Caki2 (cell line): ENCODE measurements at regions not wholly inside any gene's neighbourhood (a gene's known extent, or its start where the extent isn't known, plus 50 kb on each side); places are given as distances from the start of the nearest gene placed in this dataset.

Source experiments
- DNase-seq: peaks from one replicate; pipeline ENCODE4 v3.0.0-alpha.2; 2015; ENCODE audit warnings: low read depth
- in situ Hi-C: cut with HindIII; loops from 2 replicates; pipeline ENCODE4 v1.10.0; 2016; ENCODE audit warnings: low sequenced_read_pairs, low pct_unique_long_range_greater_than_20kb, mixed read lengths

DNA sequence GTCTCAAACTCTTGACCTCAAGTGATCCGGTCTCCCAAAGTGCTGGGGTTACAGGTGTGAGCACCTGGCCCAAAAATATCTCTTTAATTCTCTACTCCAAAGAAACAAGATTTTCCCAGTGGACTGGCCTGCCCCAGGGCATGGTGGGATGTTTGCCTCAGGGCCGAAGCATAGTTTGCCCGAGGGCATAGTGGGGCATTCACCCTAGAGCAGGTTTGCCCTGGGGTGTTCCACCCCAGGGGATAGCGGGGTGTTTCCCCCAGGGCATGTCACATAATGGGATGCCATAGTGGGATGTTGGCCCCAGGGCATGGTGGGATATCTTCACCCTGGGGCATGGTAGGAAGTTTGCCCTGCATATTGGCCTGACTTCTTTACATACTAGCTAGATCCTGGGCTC lies 97.2 kb downstream of the VEGFA start:
- in situ Hi-C loops, result no loop called here
- DNase-seq, result no peak

- in situ Hi-C loops, result no loop called here
- no peak for DNase-seq
These were observed 96.1 kb downstream of the VEGFA start for GRCh38 chr6:43865932-43866645.

DNA sequence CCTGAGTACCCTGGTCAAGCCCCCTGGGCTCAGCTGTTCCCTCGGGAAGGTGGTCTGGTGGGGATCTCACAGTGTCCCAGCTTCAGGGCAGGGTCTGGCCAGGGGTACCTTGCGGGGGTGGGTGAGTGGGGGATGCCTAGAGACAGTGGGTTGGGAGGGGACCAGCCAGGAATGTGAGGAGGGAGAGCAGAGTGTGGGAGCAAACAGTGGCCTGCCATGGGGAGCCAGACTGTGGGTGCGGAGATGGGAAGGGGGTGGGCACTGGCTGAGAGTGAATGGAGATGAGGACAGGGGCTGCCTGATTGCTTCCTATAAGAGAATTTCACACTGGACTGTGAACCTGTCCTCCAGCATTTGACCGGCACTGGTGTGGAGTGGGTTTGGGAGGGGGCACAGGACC lies 95.1 kb downstream of the VEGFA start:
- in situ Hi-C loops, result no loop called here
- DNase-seq, result no peak

GRCh38 chr6:43862925-43863324 lies 92.9 kb downstream of the VEGFA start:
- DNase-seq, result no peak
- in situ Hi-C loops, result no loop called here

- no peak for DNase-seq
- in situ Hi-C loops, result no loop called here
These were observed 91.3 kb downstream of the VEGFA start for GRCh38 chr6:43861212-43861894.

GRCh38 chr6:43860285-43860684 lies 90.3 kb downstream of the VEGFA start:
- no peak for DNase-seq
- in situ Hi-C loops, result no loop called here

GRCh38 chr6:43859213-43859612 lies 89.2 kb downstream of the VEGFA start:
- no peak for DNase-seq
- in situ Hi-C loops, result no loop called here

- DNase-seq, result no peak
- in situ Hi-C loops, result no loop called here
These were observed 88.4 kb downstream of the VEGFA start for GRCh38 chr6:43858161-43859153.

- in situ Hi-C loops, result no loop called here
- peak; percentile 50 for DNase-seq
These were observed 86.2 kb downstream of the VEGFA start for GRCh38 chr6:43856005-43856765.

GRCh38 chr6:43855247-43855646 lies 85.2 kb downstream of the VEGFA start:
- in situ Hi-C loops, result no loop called here
- no peak for DNase-seq

DNA sequence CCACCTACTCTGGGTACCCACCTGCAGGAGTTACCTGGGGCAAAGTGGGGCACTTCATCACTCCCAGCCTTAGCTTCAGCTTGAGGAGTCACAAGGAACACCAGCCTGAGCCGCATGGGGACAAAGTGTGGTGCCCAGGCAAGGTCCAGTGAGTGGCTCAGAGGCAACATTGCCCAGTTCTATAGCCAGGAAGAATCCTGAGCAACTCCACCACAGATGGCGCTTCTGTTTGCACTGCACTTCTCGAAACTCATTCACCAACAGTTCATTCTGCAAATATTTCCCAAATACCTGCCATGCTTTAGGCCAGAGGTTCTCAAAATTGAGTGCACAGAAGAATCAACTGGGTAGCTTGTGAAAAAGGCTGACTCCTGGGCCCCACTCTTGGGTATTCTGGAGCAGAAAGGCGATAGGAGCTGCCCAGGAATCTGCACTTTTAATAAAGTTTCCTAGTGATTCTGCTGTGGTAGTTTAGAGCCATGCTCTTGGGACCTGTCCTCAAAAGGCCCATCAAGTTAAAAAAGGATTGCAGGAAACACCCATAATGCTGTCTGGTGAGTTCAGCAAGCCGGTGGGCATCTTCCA lies 83.1 kb downstream of the VEGFA start:
- DNase-seq, result no peak
- in situ Hi-C loops, result no loop called here

DNA sequence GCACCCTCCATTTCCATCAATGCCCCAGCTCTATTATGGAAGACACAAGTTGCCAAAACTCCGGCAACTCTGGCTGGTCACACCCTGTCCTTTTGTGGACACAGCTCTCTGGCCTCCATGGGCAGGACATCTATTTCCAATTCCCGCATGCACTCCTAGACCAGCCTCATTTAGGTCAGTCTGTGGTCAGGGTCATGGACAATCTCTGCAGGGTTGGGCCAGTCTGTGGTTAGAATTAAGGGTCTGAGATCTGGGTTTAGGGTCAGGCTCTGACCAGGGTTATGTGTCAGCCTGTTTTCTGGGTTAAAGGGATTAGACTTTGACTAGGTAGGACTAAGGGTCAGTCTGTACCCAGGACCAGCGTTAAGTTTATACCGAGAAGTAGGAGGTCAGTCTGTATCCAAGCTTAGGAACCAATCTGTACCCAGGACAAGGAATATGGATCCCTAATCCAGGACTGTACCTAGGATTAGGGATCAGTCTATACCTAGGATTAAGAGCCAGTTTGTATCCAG lies 82.4 kb downstream of the VEGFA start:
- no peak for DNase-seq
- in situ Hi-C loops, result no loop called here

GRCh38 chr6:43851204-43851865 lies 81.3 kb downstream of the VEGFA start:
- no peak for DNase-seq
- in situ Hi-C loops, result no loop called here

DNA sequence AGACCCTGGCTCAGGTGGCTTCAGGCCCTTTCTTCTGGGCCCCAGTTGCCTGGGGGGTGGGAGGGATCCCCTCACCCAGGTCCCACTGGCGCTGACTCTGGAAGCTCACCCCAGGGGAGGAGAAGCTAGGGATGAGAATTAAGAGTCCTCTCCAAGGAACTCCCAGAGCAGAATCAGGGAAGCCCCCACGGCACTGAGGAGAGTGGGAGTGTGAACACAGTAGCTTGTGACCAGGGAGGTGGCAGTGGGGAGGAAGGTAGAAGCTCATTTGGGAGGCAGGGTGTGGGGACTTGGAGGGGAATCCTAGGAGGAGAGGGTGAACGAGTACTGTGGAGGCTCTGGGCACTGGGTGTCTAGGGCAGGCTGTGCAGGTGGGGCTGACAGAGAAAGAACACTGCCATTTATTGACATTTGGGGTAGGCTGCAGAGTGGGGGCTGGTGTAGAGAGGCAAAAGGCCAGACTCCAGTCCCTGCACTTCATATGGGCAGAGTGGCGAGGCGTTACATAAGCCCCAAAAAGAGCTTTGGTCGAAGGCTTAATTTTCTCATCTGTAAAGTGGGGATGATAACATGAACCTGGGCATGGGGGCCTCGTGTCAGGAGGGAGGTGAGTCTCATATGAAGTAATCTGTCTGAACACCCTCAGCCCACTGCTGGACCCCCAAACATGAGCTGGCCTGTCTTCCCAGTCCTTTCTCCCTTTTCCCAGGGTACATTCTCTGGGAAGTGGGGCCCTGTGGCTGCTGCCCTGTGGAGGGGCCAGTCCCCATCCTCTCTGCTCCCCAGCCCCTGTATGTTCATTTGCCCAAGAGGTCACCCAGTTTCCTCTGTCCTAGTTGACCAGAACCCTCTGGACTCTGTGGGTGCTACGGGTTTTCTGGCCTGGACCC lies 80.5 kb downstream of the VEGFA start:
- in situ Hi-C loops, result no loop called here

DNA sequence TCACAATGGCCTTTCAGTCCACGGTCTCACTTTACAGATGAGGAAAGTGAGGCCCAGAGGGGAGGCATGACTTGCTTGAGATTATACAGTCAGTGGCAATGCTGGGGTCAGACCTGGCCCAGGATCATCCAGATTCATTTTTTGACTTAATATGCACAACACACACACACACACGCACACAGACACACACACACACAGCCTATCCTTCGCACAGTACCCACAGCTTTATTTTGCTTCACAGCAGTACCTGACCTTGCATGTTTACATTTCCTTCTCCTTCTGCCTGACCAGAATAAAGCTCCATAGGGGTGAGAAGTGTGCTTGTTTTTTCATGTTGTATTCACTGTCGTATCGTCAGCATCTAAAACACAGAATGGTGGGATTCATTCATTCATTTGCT lies 79.8 kb downstream of the VEGFA start:
- DNase-seq, result no peak
- in situ Hi-C loops, result no loop called here

More for the DNA sequence above, 80.5 kb downstream of the VEGFA start:
- no peak for DNase-seq

DNA sequence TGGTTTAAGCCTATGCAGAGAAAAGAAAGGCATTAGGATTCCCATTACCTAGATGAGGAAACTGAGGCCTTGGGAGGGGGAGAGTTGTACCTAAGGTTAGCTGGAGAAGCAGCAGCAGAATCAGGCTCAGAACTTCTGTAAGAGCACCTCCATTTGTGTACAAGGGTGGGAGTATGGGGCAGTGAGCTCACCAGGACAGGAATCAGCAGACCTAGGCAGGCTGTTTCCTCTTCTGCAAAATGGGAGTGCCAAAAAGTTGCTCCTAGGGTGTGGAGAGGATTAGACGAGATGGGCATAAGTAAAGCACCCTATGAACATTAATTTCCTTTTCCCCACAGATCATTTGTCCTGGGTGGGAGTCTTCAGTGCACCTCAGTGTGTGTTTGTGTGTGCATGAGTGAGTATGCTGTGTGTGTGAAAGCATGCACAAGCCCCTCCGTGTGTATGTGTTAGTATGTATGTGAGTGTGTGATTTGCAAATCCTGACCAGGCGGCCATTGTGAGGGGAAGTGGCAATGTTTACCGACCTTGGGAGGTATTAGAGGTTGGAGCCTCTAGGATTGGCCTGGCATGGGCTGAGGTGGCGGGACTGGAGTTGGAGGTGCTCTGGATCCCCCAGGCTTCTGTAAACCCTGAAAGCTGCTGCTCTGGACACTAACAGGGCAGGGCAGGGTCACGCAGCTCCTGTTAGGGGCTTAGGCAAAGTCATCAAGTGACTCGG lies 78.8 kb downstream of the VEGFA start:
- in situ Hi-C loops, result no loop called here
- no peak for DNase-seq
